Choroid plexus epithelial cell (primary cell): ENCODE measurements at regions not wholly inside any gene's neighbourhood (a gene's known extent, or its start where the extent isn't known, plus 50 kb on each side); places are given as distances from the start of the nearest gene placed in this dataset.

Source experiments
- DNase-seq: peaks from one replicate; pipeline ENCODE4 v3.0.0-alpha.2; 2010; ENCODE audit warnings: low read depth
- H3K4me3 ChIP-seq: 2 replicates; pipeline ENCODE4 v1.5.1; 2011; ENCODE audit warnings: low read depth, mild to moderate bottlenecking, control low read depth, low read length, moderate library complexity
- CTCF ChIP-seq: conservative IDR thresholded peaks from 2 replicates; pipeline ENCODE4 v1.5.1; 2011; ENCODE audit warnings: low read depth, mild to moderate bottlenecking, control low read depth, inconsistent platforms, low read length, moderate library complexity

DNA sequence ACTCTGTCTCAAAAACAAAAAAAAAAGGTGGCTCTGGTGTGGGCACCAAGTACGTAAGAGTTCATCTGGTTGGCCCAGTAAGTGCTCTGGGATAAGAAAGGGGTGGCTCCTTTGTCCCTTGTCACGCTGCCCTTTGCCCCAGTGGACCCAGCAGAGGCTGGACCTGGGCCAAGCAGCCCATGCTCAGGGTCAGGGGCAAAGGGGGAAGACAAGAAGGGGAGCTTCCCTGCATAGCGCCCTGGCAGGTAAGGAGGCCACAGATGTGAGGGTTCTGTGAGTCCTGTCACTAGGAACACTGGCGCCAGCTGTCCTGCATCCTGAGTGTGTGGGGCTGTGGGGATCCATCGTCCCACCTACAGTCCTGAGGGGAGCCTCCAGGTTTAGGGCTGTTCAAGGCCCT, 65.3 kb downstream of the GADD45G start:
- no peak for DNase-seq
- no peak for TF ChIP-seq CTCF
- H3K4me3 ChIP-seq = no peak overlapping the region

- no peak for DNase-seq
- TF ChIP-seq CTCF = no peak
- H3K4me3 ChIP-seq = no peak overlapping the region
Measured at GRCh38 chr9:89670801-89671434, 66.1 kb downstream of the GADD45G start.

DNA sequence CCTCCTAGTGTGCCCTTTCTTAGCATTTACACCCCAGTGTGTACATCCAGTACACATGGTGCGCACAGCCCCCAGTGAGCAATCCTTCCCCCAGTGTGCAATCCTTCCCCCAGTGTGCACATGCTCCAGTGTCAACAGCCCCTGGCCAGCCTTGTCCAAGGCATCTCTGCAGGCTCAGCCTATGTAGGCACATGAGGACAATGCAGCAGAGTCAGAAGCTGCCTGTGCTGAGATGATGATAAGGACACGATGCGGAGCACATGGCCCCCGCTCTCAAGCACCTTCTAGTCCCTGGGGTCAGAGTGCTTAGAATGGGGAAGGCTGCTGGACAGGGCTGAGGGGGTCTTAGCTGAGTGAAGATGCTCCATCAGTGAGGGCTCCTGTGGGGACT, 69.8 kb downstream of the GADD45G start:
- TF ChIP-seq CTCF = no peak
- DNase-seq = no peak

GRCh38 chr9:89675058-89675742, 70.4 kb downstream of the GADD45G start:
- TF ChIP-seq CTCF = no peak
- no peak overlapping the region for H3K4me3 ChIP-seq
- no peak for DNase-seq

More for the DNA sequence above, 69.8 kb downstream of the GADD45G start:
- no peak overlapping the region for H3K4me3 ChIP-seq

GRCh38 chr9:89676281-89676680, 71.5 kb downstream of the GADD45G start:
- no peak for TF ChIP-seq CTCF
- DNase-seq = no peak
- no peak overlapping the region for H3K4me3 ChIP-seq

GRCh38 chr9:89677702-89678395, 73.0 kb downstream of the GADD45G start:
- no peak for TF ChIP-seq CTCF
- H3K4me3 ChIP-seq = no peak overlapping the region
- no peak for DNase-seq
